Breast epithelium (tissue), 4 donors: ENCODE measurements at regions not wholly inside any gene's neighbourhood (a gene's known extent, or its start where the extent isn't known, plus 50 kb on each side); places are given as distances from the start of the nearest gene placed in this dataset.

Experiments used
- DNase-seq, 2 donors: peaks; one replicate each; pipeline ENCODE4 v3.0.0-alpha.2; 2019; ENCODE audit warnings: low spot score in 2 of 2
- H3K27ac ChIP-seq, 2 donors: fragments of 200-600 bp; sonication (generic) in 1 of 2; one replicate each; pipeline ENCODE4 v1.5.1; 2016 to 2019; ENCODE audit warnings: mild to moderate bottlenecking in 1 of 2
- H3K27me3 ChIP-seq, 2 donors: fragments of 200-600 bp; sonication (generic) in 1 of 2; one replicate each; pipeline versions ENCODE4 v1.5.1 to v1.6.0; 2017 to 2019; ENCODE audit warnings: control low read depth in 1 of 2, mild to moderate bottlenecking in 1 of 2
- H3K36me3 ChIP-seq: fragments of 200-600 bp; one replicate; pipeline ENCODE4 v1.5.1; 2019
- H3K4me1 ChIP-seq, 2 donors: fragments of 200-600 bp; sonication (generic); one replicate each; pipeline ENCODE4 v1.5.1; 2016 to 2019; ENCODE audit warnings: control low read depth in 1 of 2
- H3K4me3 ChIP-seq, 3 donors: fragments of 200-600 bp; sonication (generic); 1 replicate in 2 of 3; 2 replicates in 1 of 3; pipeline ENCODE4 v1.5.1; 2016 to 2019; ENCODE audit warnings: mild to moderate bottlenecking in 3 of 3, moderate library complexity in 2 of 3
- H3K9me3 ChIP-seq, 2 donors: fragments of 200-600 bp; sonication (generic) in 1 of 2; one replicate each; pipeline ENCODE4 v1.5.1; 2016 to 2019; ENCODE audit warnings: control low read depth in 1 of 2
- POLR2A ChIP-seq: fragments of 450-650 bp; IDR thresholded peaks from one replicate; pipeline ENCODE4 v1.6.1; 2016; ENCODE audit warnings: antibody characterized with exemption, mild to moderate bottlenecking, moderate library complexity
- POLR2AphosphoS5 ChIP-seq, 3 donors: sonication (generic); formaldehyde crosslinking; IDR thresholded peaks; one replicate each; pipeline ENCODE4 v1.6.1; 2017; ENCODE audit warnings: antibody characterized with exemption in 3 of 3
- intact Hi-C: fragments of 100-400 bp; cut with DNase I; formaldehyde crosslinking; loops from one replicate; pipeline ENCODE4 v1.15.1; 2023; ENCODE audit warnings: low total_unique reads
- TF ChIP-seq, protein P1 (sequence below), 3 donors: fragments of 450-650 bp; IDR thresholded peaks; one replicate each; pipeline ENCODE4 v1.5.1; 2016 to 2017; ENCODE audit warnings: antibody characterized with exemption in 3 of 3, mild to moderate bottlenecking in 3 of 3, moderate library complexity in 3 of 3

DNA sequence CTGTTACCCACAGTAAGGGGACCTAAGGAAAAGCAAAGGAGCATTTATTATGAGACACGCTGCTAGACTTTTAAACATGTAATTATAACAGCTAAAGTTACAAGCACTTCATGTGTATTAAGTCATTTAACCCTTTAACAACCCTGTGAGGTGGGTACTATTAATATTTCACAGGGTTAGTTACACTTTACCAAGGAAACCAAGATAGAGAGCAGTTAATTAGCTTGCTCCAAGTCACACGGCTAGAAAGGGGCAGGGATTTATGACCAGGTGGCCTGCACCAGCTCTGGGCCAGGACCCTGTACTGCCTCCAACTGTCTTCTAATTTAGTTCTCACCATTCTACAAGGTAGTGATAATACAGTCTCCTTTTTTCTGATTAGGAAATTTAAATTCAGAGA, 74.9 kb downstream of the RPL27A start:
- no peaks in the 10 kb centered on the region for H3K36me3 ChIP-seq
- no peak for DNase-seq
- TF ChIP-seq, protein P1, sequence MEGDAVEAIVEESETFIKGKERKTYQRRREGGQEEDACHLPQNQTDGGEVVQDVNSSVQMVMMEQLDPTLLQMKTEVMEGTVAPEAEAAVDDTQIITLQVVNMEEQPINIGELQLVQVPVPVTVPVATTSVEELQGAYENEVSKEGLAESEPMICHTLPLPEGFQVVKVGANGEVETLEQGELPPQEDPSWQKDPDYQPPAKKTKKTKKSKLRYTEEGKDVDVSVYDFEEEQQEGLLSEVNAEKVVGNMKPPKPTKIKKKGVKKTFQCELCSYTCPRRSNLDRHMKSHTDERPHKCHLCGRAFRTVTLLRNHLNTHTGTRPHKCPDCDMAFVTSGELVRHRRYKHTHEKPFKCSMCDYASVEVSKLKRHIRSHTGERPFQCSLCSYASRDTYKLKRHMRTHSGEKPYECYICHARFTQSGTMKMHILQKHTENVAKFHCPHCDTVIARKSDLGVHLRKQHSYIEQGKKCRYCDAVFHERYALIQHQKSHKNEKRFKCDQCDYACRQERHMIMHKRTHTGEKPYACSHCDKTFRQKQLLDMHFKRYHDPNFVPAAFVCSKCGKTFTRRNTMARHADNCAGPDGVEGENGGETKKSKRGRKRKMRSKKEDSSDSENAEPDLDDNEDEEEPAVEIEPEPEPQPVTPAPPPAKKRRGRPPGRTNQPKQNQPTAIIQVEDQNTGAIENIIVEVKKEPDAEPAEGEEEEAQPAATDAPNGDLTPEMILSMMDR (IDR thresholded peaks at IDR 0.05), result no peak
- TF ChIP-seq POLR2A, result no peak
- peaks cover 9 to 11% of the 10 kb centered on the region in 2 donors for H3K4me1 ChIP-seq
- H3K9me3 ChIP-seq, result peaks cover 3 to 11% of the 10 kb centered on the region in 2 donors
- no peak overlapping the region for H3K4me3 ChIP-seq
- H3K27ac ChIP-seq, result peak overlapping the region; percentile 52 to 66
- H3K27me3 ChIP-seq, result no peaks in the 10 kb centered on the region
- intact Hi-C loops, result no loop called here

DNA sequence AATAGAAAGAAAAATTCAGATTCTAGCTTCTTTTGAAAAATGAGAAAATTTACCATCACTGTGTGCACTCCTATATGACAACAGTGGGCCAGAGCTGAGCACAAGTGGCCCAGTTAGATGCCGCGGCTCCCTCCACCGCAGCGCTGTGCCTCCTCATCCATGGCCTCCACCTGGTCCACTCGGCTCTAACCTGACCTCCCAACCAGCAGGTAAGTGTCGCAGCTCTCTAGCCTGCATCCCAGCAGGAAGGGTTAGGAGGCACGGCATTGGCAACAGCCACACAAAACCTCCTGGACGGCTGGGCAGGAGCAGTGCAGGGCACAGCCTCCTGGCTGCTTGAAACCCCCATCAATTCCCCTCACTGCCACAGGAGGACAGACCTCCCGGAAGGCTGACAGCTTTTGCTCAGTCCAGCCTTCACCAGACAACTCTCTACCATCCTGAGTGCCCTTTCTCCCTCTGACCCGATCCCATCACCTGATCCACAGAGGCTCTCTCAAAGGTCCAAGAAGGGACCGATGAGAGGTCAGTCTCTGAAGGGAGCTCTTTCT, 76.1 kb downstream of the RPL27A start:
- intact Hi-C loops, result no loop called here
- TF ChIP-seq POLR2A, result no peak
- TF ChIP-seq, protein P1 (IDR thresholded peaks at IDR 0.05), result no peak
- no peak for TF ChIP-seq POLR2AphosphoS5 (IDR thresholded peaks at IDR 0.05)
- Histone ChIP-seq H3K9me3 (no peaks in the 10 kb centered on the region), H3K4me3 (no peak overlapping the region), H3K4me1 (peaks cover 9 to 11% of the 10 kb centered on the region in 2 donors), H3K27ac (peak overlapping the region; percentile 52 to 76), H3K27me3 (no peaks in the 10 kb centered on the region), H3K36me3 (no peaks in the 10 kb centered on the region)
- DNase-seq, result no peak

DNA sequence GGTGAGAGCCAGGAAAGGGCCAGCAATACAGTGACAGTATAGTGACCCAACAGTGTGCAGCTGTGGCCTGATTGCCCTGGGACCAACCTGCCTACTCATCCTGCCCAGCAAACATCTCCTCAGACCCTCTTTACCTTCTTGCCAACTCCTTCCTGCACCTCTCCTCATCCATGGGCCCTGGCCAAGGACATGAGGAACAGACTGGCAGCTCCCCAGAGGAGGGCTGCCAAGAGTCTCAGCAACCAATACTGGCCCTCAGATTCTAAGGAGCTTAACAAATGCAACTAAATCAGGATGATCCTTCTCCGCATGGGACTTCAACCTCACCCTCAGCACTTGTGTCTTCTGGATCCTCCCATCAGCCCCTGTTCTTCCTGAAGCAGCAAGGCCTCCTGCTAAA, 77.0 kb downstream of the RPL27A start:
- H3K27ac ChIP-seq, result peak overlapping the region; percentile 52 to 76

DNA sequence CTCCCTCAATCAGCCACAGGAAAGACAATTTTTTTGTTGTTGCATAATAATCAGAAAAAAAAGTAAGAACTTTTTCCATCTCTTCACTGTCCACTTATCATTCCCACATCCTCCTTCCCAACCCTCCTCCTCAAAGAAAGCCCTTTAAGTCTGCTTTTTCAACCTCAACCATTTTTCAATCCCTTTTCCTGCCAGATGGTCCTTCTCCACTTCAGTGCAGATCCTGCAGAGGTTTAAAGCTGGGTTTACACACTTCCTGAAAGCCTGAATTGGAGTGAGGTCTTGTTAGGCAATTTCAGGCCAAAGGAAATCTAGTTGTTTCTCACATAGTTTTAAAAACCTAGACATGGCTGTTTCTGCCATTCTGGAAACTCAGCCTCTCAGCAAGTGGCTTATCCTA, 78.3 kb downstream of the RPL27A start:
- Histone ChIP-seq H3K27ac (peak overlapping the region; percentile 56 to 75), H3K36me3 (no peaks in the 10 kb centered on the region), H3K9me3 (no peaks in the 10 kb centered on the region), H3K4me3 (no peak overlapping the region), H3K4me1 (peaks cover 9 to 11% of the 10 kb centered on the region in 2 donors), H3K27me3 (no peaks in the 10 kb centered on the region)
- intact Hi-C loops, result no loop called here
- TF ChIP-seq POLR2A (no peak), POLR2AphosphoS5 (IDR thresholded peaks at IDR 0.05) (no peak)
- TF ChIP-seq, protein P1 (IDR thresholded peaks at IDR 0.05), result no peak
- DNase-seq, result no peak

More for the DNA sequence above, 77.0 kb downstream of the RPL27A start:
- H3K9me3 ChIP-seq, result no peaks in the 10 kb centered on the region
- H3K27me3 ChIP-seq, result no peaks in the 10 kb centered on the region
- DNase-seq, result no peak
- H3K4me1 ChIP-seq, result peaks cover 9 to 11% of the 10 kb centered on the region in 2 donors
- no peaks in the 10 kb centered on the region for H3K36me3 ChIP-seq
- TF ChIP-seq, protein P1 (IDR thresholded peaks at IDR 0.05), result no peak
- no peak for TF ChIP-seq POLR2AphosphoS5 (IDR thresholded peaks at IDR 0.05)
- no peak for TF ChIP-seq POLR2A
- intact Hi-C loops, result no loop called here
- H3K4me3 ChIP-seq, result no peak overlapping the region

DNA sequence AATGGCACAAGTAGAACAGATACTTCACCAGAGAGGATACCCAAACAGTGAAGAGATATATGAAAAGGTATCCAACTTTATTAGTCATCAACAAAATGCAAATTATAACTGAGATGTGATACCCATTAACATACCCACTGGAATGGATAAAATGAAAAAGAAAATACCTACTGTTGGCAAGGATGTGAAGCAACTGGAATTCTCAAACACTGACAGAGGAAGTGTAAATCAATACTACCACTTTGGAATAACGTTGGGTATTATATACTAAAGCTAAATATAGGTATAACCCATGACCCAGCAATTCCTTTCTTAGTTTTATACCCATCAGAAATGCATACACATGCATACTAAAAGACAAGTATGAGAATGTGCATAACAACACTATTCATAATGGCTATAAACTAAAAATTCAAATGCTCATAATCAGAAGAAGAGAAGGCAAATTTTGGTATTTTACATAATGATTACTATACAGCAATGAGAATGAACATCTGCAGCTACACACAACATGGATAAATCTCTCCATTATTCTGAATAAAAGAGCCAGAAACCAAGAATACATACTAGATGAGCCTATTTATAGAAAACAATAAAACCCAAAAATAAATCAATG, 80.6 kb downstream of the RPL27A start:
- intact Hi-C loops, result no loop called here
- H3K4me1 ChIP-seq, result peaks cover 9 to 11% of the 10 kb centered on the region in 2 donors

More for the DNA sequence above, 80.6 kb downstream of the RPL27A start:
- Histone ChIP-seq H3K9me3 (no peaks in the 10 kb centered on the region), H3K27me3 (no peaks in the 10 kb centered on the region), H3K27ac (peak overlapping the region in 1 of 2 donors; percentile 2), H3K4me3 (no peak overlapping the region), H3K36me3 (no peaks in the 10 kb centered on the region)
- TF ChIP-seq POLR2AphosphoS5 (IDR thresholded peaks at IDR 0.05) (no peak), POLR2A (no peak)
- DNase-seq, result no peak
